H9 (cell line): ENCODE measurements at regions not wholly inside any gene's neighbourhood (a gene's known extent, or its start where the extent isn't known, plus 50 kb on each side); places are given as distances from the start of the nearest gene placed in this dataset.

Experiments used
- DNase-seq: peaks from one replicate; pipeline ENCODE4 v3.0.0-alpha.2; 2017
- H2AFZ ChIP-seq: one replicate; pipeline ENCODE4 v1.6.1; 2013; ENCODE audit warnings: mild to moderate bottlenecking, low read length, control low read depth, moderate library complexity
- H2AK5ac ChIP-seq: 2 replicates; pipeline ENCODE4 v1.6.1; 2013; ENCODE audit warnings: low read length, control low read depth, mixed read lengths; ENCODE audit not compliant: insufficient read length
- H2BK120ac ChIP-seq: one replicate; pipeline ENCODE4 v1.6.1; 2013; ENCODE audit warnings: low read depth, mild to moderate bottlenecking, low read length, control low read depth, inconsistent platforms; ENCODE audit not compliant: poor library complexity, severe bottlenecking
- H2BK12ac ChIP-seq: 2 replicates; pipeline ENCODE4 v1.6.1; 2013; ENCODE audit warnings: low read length, control low read depth, mixed read lengths, low read depth; ENCODE audit not compliant: insufficient read length
- H2BK15ac ChIP-seq: 2 replicates; pipeline ENCODE4 v1.6.1; 2013; ENCODE audit warnings: low read depth, low read length, control low read depth
- H2BK20ac ChIP-seq: one replicate; pipeline ENCODE4 v1.6.1; 2013; ENCODE audit warnings: low read depth, mild to moderate bottlenecking, low read length, control low read depth, inconsistent platforms; ENCODE audit not compliant: poor library complexity, severe bottlenecking
- H2BK5ac ChIP-seq: 2 replicates; pipeline ENCODE4 v1.6.1; 2013; ENCODE audit warnings: low read length, control low read depth, mixed read lengths; ENCODE audit not compliant: insufficient read length
- H3K14ac ChIP-seq: 2 replicates; pipeline ENCODE4 v1.6.1; 2013; ENCODE audit warnings: low read length, control low read depth; ENCODE audit not compliant: insufficient read depth
- H3K18ac ChIP-seq: 2 replicates; pipeline ENCODE4 v1.6.1; 2013; ENCODE audit warnings: low read depth, mild to moderate bottlenecking, mixed read lengths, low read length, control low read depth; ENCODE audit not compliant: insufficient read length
- H3K23ac ChIP-seq: 2 replicates; pipeline ENCODE4 v1.6.1; 2013; ENCODE audit warnings: low read length, control low read depth, mixed read lengths, low read depth; ENCODE audit not compliant: insufficient read length
- H3K23me2 ChIP-seq: 2 replicates; pipeline ENCODE4 v1.6.1; 2013; ENCODE audit warnings: low read depth, mild to moderate bottlenecking, mixed read lengths, low read length, control low read depth; ENCODE audit not compliant: insufficient read length, poor library complexity, severe bottlenecking
- H3K27ac ChIP-seq: 2 replicates; pipeline ENCODE4 v1.5.1; 2013; ENCODE audit warnings: low read length, control low read depth, mixed read lengths, low read depth; ENCODE audit not compliant: insufficient read length
- H3K27me3 ChIP-seq: 2 replicates; pipeline ENCODE4 v1.6.1; 2013; ENCODE audit warnings: low read length, control low read depth, inconsistent platforms; ENCODE audit not compliant: insufficient read depth
- H3K4ac ChIP-seq: 2 replicates; pipeline ENCODE4 v1.6.1; 2013; ENCODE audit warnings: low read depth, mild to moderate bottlenecking, control low read depth, inconsistent platforms, low read length, moderate library complexity
- H3K4me1 ChIP-seq: 2 replicates; pipeline ENCODE4 v1.6.1; 2013; ENCODE audit warnings: low read length, control low read depth, inconsistent platforms; ENCODE audit not compliant: insufficient read depth
- H3K4me2 ChIP-seq: 2 replicates; pipeline ENCODE4 v1.6.1; 2013; ENCODE audit warnings: low read length, control low read depth, mixed read lengths; ENCODE audit not compliant: insufficient read length, insufficient read depth
- H3K56ac ChIP-seq: 2 replicates; pipeline ENCODE4 v1.6.1; 2013; ENCODE audit warnings: low read depth, mild to moderate bottlenecking, mixed read lengths, low read length, control low read depth; ENCODE audit not compliant: insufficient read length
- H3K79me1 ChIP-seq: 2 replicates; pipeline ENCODE4 v1.6.1; 2013; ENCODE audit warnings: low read depth, mild to moderate bottlenecking, moderate library complexity, low read length, control low read depth, inconsistent platforms; ENCODE audit not compliant: insufficient read depth, poor library complexity, severe bottlenecking
- H3K79me2 ChIP-seq: 2 replicates; pipeline ENCODE4 v1.6.1; 2013; ENCODE audit warnings: low read length, control low read depth, inconsistent platforms; ENCODE audit not compliant: insufficient read depth
- H3K9ac ChIP-seq: 2 replicates; pipeline ENCODE4 v1.6.1; 2013; ENCODE audit warnings: low read length, control low read depth, mixed read lengths; ENCODE audit not compliant: insufficient read length; ENCODE audit errors: extremely low read depth
- H3K9me3 ChIP-seq: one replicate; pipeline ENCODE4 v1.6.1; 2013; ENCODE audit warnings: low read depth, low read length, inconsistent platforms; ENCODE audit not compliant: control insufficient read depth
- H3T11ph ChIP-seq: one replicate; pipeline ENCODE4 v1.6.1; 2013; ENCODE audit warnings: mild to moderate bottlenecking, low read length, control low read depth, inconsistent platforms
- H4K20me1 ChIP-seq: one replicate; pipeline ENCODE4 v1.6.1; 2013; ENCODE audit not compliant: control insufficient read depth, insufficient read length, insufficient read depth
- H4K5ac ChIP-seq: 2 replicates; pipeline ENCODE4 v1.6.1; 2013; ENCODE audit warnings: low read depth, mild to moderate bottlenecking, mixed read lengths, low read length, control low read depth; ENCODE audit not compliant: insufficient read length
- H4K8ac ChIP-seq: replicated peaks from 2 replicates; pipeline ENCODE4 v1.6.1; 2013; ENCODE audit warnings: low read length, control low read depth, mixed read lengths, low read depth; ENCODE audit not compliant: insufficient read length
- H4K91ac ChIP-seq: 2 replicates; pipeline ENCODE4 v1.6.1; 2013; ENCODE audit warnings: low read depth, mild to moderate bottlenecking, moderate library complexity, mixed read lengths, low read length, control low read depth; ENCODE audit not compliant: insufficient read length
- H3K27ac Mint-ChIP-seq, 3 experiments: 2 replicates in 2 of 3; 3 replicates in 1 of 3; pipeline ENCODE4 v1.8.0; 2020 to 2021; ENCODE audit warnings: mixed read lengths in 3 of 3, mild to moderate bottlenecking in 1 of 3, moderate library complexity in 1 of 3
- H3K27me3 Mint-ChIP-seq: 2 replicates; pipeline ENCODE4 v1.8.0; 2021; ENCODE audit warnings: low read depth, mild to moderate bottlenecking, moderate library complexity, mixed read lengths
- H3K36me3 Mint-ChIP-seq, 3 experiments: 2 replicates in 2 of 3; 3 replicates in 1 of 3; pipeline ENCODE4 v1.8.0; 2020 to 2021; ENCODE audit warnings: low read depth in 3 of 3, mixed read lengths in 3 of 3; ENCODE audit not compliant: insufficient read depth in 1 of 3
- H3K4me1 Mint-ChIP-seq, 2 experiments: 2 replicates each; pipeline ENCODE4 v1.8.0; 2020; ENCODE audit warnings: mixed read lengths in 2 of 2
- H3K4me3 Mint-ChIP-seq, 2 experiments: 2 replicates in 1 of 2; 3 replicates in 1 of 2; pipeline ENCODE4 v1.8.0; 2020 to 2021; ENCODE audit warnings: mild to moderate bottlenecking in 2 of 2, mixed read lengths in 2 of 2, moderate library complexity in 1 of 2
- H3K9me3 Mint-ChIP-seq, 2 experiments: 2 replicates in 1 of 2; 3 replicates in 1 of 2; pipeline ENCODE4 v1.8.0; 2020; ENCODE audit warnings: mild to moderate bottlenecking in 2 of 2, mixed read lengths in 2 of 2, moderate library complexity in 1 of 2
- WGBS: extraction: QIAGEN DNeasy Blood & Tissue Kit; methylation state at CpG from one replicate; pipeline ENCODE4 v1.1.7; 2013; ENCODE audit warnings: missing lambda C conversion rate, low lambda C conversion rate, mixed read lengths; ENCODE audit not compliant: insufficient read length; ENCODE audit errors: extremely low coverage; 5-methylcytosine and 5-hydroxymethylcytosine counted together
- TF ChIP-seq, protein P1 (sequence below): fragments of 200-600 bp; sonication (generic); conservative IDR thresholded peaks from 3 replicates; pipeline ENCODE4 v1.8.0; 2021; ENCODE audit warnings: antibody characterized with exemption, mild to moderate bottlenecking

DNA sequence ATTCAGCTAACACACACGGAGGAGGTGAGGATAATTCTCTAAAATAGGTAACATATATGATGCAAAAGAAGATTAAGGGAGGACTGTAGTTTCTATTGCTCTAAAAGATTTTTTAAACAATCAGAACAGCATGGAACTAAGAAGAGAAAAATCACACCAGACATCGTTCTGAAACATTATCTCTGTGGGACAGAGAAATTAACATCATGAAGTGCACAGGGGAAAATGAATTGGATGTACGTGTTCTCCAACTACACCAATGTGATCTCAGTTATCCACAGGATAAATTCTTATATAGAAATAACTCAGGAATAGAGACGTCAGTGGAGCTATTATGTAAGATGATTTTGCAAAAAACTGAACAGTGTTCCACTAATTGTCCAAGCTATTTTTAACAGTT is 614.1 kb upstream of the HS3ST1 start:
- Mint-ChIP-seq H3K36me3 (peaks cover 27 to 35% (median 28%) of the 10 kb centered on the region in 3 experiments), H3K27ac (no peak overlapping the region), H3K4me1 (no peaks in the 10 kb centered on the region; a peak in 1 of 4 replicates), H3K9me3 (peaks cover 28 to 40% of the 10 kb centered on the region in 2 experiments), H3K27me3 (no peaks in the 10 kb centered on the region), H3K4me3 (no peak overlapping the region)
- Histone ChIP-seq H3K14ac (no peak overlapping the region), H4K91ac (no peak overlapping the region), H3T11ph (no peak overlapping the region), H3K79me2 (no peaks in the 10 kb centered on the region; the same call in 1 of the 2 replicates), H3K27me3 (no peaks in the 10 kb centered on the region), H2BK20ac (no peak overlapping the region), H3K23me2 (no peaks in the 10 kb centered on the region), H3K79me1 (no peaks in the 10 kb centered on the region), H4K20me1 (no peaks in the 10 kb centered on the region), H3K4ac (no peak overlapping the region), H4K5ac (no peak overlapping the region), H2AK5ac (no peak overlapping the region), H2BK120ac (no peak overlapping the region), H3K4me1 (no peaks in the 10 kb centered on the region; the same call in 1 of the 2 replicates), H3K27ac (no peak overlapping the region), H2AFZ (no peak overlapping the region), H3K23ac (no peak overlapping the region), H2BK15ac (no peak overlapping the region), H2BK12ac (no peak overlapping the region), H3K56ac (no peak overlapping the region), H2BK5ac (no peak overlapping the region), H3K18ac (no peak overlapping the region), H4K8ac (no peak overlapping the region), H3K4me2 (no peak overlapping the region), H3K9me3 (peaks cover 15% of the 10 kb centered on the region), H3K9ac (no peak overlapping the region)
- WGBS = no CpG with 5 or more reads among the region's 4 CpGs
- DNase-seq = no peak
- TF ChIP-seq, protein P1, sequence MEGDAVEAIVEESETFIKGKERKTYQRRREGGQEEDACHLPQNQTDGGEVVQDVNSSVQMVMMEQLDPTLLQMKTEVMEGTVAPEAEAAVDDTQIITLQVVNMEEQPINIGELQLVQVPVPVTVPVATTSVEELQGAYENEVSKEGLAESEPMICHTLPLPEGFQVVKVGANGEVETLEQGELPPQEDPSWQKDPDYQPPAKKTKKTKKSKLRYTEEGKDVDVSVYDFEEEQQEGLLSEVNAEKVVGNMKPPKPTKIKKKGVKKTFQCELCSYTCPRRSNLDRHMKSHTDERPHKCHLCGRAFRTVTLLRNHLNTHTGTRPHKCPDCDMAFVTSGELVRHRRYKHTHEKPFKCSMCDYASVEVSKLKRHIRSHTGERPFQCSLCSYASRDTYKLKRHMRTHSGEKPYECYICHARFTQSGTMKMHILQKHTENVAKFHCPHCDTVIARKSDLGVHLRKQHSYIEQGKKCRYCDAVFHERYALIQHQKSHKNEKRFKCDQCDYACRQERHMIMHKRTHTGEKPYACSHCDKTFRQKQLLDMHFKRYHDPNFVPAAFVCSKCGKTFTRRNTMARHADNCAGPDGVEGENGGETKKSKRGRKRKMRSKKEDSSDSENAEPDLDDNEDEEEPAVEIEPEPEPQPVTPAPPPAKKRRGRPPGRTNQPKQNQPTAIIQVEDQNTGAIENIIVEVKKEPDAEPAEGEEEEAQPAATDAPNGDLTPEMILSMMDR = no peak
